GM19099 (cell line): ENCODE measurements at regions not wholly inside any gene's neighbourhood (a gene's known extent, or its start where the extent isn't known, plus 50 kb on each side); places are given as distances from the start of the nearest gene placed in this dataset.

ENCODE experiments used
- POLR2A ChIP-seq: IDR thresholded peaks from 3 replicates; pipeline ENCODE4 v1.6.1; 2011; ENCODE audit warnings: low read depth; ENCODE audit not compliant: insufficient read length; ENCODE audit errors: extremely low read depth

GRCh38 chr5:90338712-90339372 is 70.7 kb downstream of the CETN3 start:
- no peak for TF ChIP-seq POLR2A

- no peak for TF ChIP-seq POLR2A
Observed at GRCh38 chr5:90337449-90338052, 72.0 kb downstream of the CETN3 start.

GRCh38 chr5:90336752-90337151 is 72.8 kb downstream of the CETN3 start:
- TF ChIP-seq POLR2A = no peak

- TF ChIP-seq POLR2A = no peak
Observed at GRCh38 chr5:90334741-90335140, 74.8 kb downstream of the CETN3 start.

- TF ChIP-seq POLR2A = no peak
Observed at GRCh38 chr5:90329911-90330310, 79.6 kb downstream of the CETN3 start.

- TF ChIP-seq POLR2A = no peak
Observed at GRCh38 chr5:90326995-90327394, 82.6 kb downstream of the CETN3 start.

- no peak for TF ChIP-seq POLR2A
Observed at GRCh38 chr5:90325093-90325492, 84.5 kb downstream of the CETN3 start.

- TF ChIP-seq POLR2A = no peak
Observed at GRCh38 chr5:90312027-90312426, 97.5 kb downstream of the CETN3 start.

GRCh38 chr5:90311401-90311800 is 98.2 kb downstream of the CETN3 start:
- TF ChIP-seq POLR2A = no peak

GRCh38 chr5:90308787-90309585 is 100.6 kb downstream of the CETN3 start:
- TF ChIP-seq POLR2A = no peak

- no peak for TF ChIP-seq POLR2A
Observed at GRCh38 chr5:90307782-90308181, 101.8 kb downstream of the CETN3 start.

GRCh38 chr5:90307322-90307721 is 102.2 kb downstream of the CETN3 start:
- no peak for TF ChIP-seq POLR2A

GRCh38 chr5:90306613-90307012 is 102.9 kb downstream of the CETN3 start:
- no peak for TF ChIP-seq POLR2A

GRCh38 chr5:90305041-90305720 is 104.4 kb downstream of the CETN3 start:
- TF ChIP-seq POLR2A = no peak

- no peak for TF ChIP-seq POLR2A
Observed at GRCh38 chr5:90301248-90301647, 108.3 kb downstream of the CETN3 start.
